GM06990 (cell line): ENCODE measurements at regions not wholly inside any gene's neighbourhood (a gene's known extent, or its start where the extent isn't known, plus 50 kb on each side); places are given as distances from the start of the nearest gene placed in this dataset.

Experiments used
- DNase-seq: peaks from one replicate; pipeline ENCODE4 v3.0.0-alpha.2; 2011; ENCODE audit not compliant: insufficient read length; ENCODE audit errors: extremely low read depth
- H3K27me3 ChIP-seq: replicated peaks from 2 replicates; pipeline ENCODE4 v1.6.0; 2011; ENCODE audit warnings: low read length; ENCODE audit not compliant: control insufficient read depth, insufficient read depth
- H3K36me3 ChIP-seq: 2 replicates; pipeline ENCODE4 v1.5.1; 2011; ENCODE audit warnings: low read length; ENCODE audit not compliant: control insufficient read depth, insufficient read depth
- H3K4me3 ChIP-seq: replicated peaks from 2 replicates; pipeline ENCODE4 v1.5.1; 2011; ENCODE audit warnings: low read depth, mild to moderate bottlenecking, control low read depth, low read length
- CTCF ChIP-seq: IDR thresholded peaks from 2 replicates; pipeline ENCODE4 v1.5.1; 2011; ENCODE audit warnings: low read length, control low read depth, mild to moderate bottlenecking, inconsistent platforms; ENCODE audit not compliant: insufficient read depth, poor library complexity, severe bottlenecking

- no peak for TF ChIP-seq CTCF
- Histone ChIP-seq H3K27me3 (no peaks in the 10 kb centered on the region), H3K36me3 (no peaks in the 10 kb centered on the region), H3K4me3 (no peak overlapping the region)
- no peak for DNase-seq
Observed at GRCh38 chr6:155527443-155527842, 71.8 kb upstream of the NOX3 start.

- no peaks in the 10 kb centered on the region for H3K36me3 ChIP-seq
- no peak for DNase-seq
- no peak for TF ChIP-seq CTCF
- no peaks in the 10 kb centered on the region for H3K27me3 ChIP-seq
- H3K4me3 ChIP-seq = no peak overlapping the region
Observed at GRCh38 chr6:155523821-155524651, 68.4 kb upstream of the NOX3 start.

DNA sequence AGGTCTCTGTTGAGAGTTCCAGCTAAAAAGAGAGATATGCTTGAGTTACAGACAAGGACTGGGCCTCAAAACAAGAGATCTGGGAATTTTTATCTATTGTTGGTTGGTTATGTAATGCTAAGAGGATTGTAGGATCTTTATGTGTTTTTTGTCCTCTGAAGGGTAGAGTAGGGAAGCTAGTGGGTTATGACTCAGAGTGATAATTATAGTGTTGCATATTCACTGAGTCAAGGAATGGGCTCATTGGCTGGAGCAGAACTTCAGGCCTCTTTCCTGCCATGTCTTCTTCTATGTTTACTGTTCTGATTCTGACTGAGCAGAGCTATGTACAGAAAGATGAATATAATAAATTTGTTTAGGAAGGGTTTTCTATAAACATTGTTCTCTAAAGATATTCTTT is 66.1 kb upstream of the NOX3 start:
- H3K4me3 ChIP-seq = no peak overlapping the region
- H3K36me3 ChIP-seq = no peaks in the 10 kb centered on the region
- no peak for TF ChIP-seq CTCF
- H3K27me3 ChIP-seq = no peaks in the 10 kb centered on the region
- DNase-seq = no peak

- Histone ChIP-seq H3K36me3 (no peaks in the 10 kb centered on the region), H3K27me3 (no peaks in the 10 kb centered on the region), H3K4me3 (no peak overlapping the region)
- DNase-seq = no peak
- TF ChIP-seq CTCF = no peak
Observed at GRCh38 chr6:155520078-155520477, 64.4 kb upstream of the NOX3 start.

GRCh38 chr6:155519176-155519738 is 63.6 kb upstream of the NOX3 start:
- DNase-seq = no peak
- TF ChIP-seq CTCF = no peak
- no peak overlapping the region for H3K4me3 ChIP-seq
- no peaks in the 10 kb centered on the region for H3K36me3 ChIP-seq
- no peaks in the 10 kb centered on the region for H3K27me3 ChIP-seq
